ENCODE measurements at regions not wholly inside any gene's neighbourhood (a gene's known extent, or its start where the extent isn't known, plus 50 kb on each side); places are given as distances from the start of the nearest gene placed in this dataset.

DNA sequence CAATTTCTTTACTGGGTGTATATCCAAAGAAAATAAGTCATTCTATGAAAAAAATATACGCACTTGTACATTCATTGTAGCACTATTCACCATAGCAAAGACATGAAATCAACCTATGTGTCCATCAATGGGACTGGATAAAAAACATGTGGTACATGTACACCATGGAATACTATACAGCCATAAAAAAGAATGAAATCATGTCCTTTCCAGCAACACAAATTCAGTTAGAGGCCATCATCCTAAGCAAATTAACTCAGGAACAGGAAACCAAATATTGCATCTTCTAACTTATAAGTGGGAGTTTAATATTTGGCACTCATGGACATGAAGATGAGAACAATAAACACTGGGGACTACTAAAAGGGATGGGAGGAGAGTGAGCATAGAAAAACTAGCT is 325.7 kb downstream of the TGFB2 start:
- in situ Hi-C loops (cut with HindIII; ENCODE audit: low sequenced_read_pairs), result no loop called here

- in situ Hi-C loops (cut with HindIII; ENCODE audit: low sequenced_read_pairs), result no loop called here
Observed at GRCh38 chr1:218671573-218671972, 326.4 kb downstream of the TGFB2 start.

DNA sequence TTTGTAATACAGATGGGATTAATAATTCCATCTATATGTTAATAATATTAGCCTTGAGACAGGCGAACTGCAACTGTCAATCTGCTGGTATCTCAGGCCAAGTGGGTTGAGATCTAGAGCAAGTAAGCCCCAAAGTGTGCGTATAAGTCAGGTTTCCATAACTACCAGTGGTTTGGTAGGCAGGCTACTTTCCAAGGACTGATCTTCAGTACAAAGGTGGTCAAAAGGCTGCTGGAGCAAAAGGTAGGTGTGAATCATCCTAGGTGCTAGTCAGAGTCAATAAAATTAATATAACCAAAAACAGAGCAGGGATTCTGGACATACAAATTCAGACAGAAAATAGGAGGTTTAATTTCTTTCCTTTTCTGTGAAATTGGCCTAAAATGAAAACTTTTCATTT is 328.0 kb downstream of the TGFB2 start:
- in situ Hi-C loops (cut with HindIII; ENCODE audit: low sequenced_read_pairs), result no loop called here

- in situ Hi-C loops (cut with HindIII; ENCODE audit: low sequenced_read_pairs), result no loop called here
Observed at GRCh38 chr1:218674280-218674773, 329.2 kb downstream of the TGFB2 start.

DNA sequence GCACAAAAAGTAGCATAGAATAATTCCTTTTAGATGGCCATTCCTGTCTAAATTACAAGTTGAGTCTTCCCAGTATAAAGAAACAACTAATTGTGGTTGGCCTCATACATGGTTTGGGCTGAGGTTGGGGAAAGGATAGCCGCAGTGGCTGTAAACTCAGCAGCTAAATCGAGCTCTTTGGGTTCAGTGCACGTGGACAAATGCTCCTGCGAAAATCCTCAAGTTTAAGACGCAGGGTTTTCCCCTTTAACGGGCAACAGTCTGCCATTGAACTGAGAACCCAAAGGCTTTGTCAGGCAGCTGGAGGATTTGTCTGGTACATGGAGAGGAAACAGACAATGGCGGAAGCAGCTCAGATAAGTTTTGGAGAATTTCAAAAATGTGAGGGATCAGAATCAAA is 331.9 kb downstream of the TGFB2 start:
- in situ Hi-C loops (cut with HindIII; ENCODE audit: low sequenced_read_pairs), result no loop called here

GRCh38 chr1:218679391-218679790 is 334.3 kb downstream of the TGFB2 start:
- in situ Hi-C loops (cut with HindIII; ENCODE audit: low sequenced_read_pairs), result no loop called here

- in situ Hi-C loops (cut with HindIII; ENCODE audit: low sequenced_read_pairs), result no loop called here
Observed at GRCh38 chr1:218679988-218680748, 335.0 kb downstream of the TGFB2 start.

GRCh38 chr1:218683242-218683641 is 338.1 kb downstream of the TGFB2 start:
- in situ Hi-C loops (cut with HindIII; ENCODE audit: low sequenced_read_pairs), result no loop called here

- in situ Hi-C loops (cut with HindIII; ENCODE audit: low sequenced_read_pairs), result no loop called here
Observed at GRCh38 chr1:218686258-218686657, 341.1 kb downstream of the TGFB2 start.

DNA sequence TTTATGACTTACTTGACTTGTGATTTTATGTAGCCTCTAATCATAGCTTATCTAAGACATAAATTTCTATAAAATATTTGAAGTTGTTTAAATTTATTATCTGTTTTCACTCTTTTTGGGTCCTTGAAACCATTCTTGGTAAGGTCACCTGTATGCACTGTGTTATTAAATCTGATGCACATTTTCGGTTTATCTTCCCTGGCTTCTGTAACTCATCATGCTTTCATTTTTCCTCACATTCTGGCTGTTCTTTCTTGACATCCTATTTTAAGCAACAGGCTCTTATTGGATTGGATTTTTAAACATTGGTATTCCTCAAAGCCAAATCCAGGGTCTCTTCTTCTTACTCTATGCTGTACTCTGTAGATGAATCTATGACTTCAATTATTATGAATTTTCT is 341.6 kb downstream of the TGFB2 start:
- in situ Hi-C loops (cut with HindIII; ENCODE audit: low sequenced_read_pairs), result no loop called here

GRCh38 chr1:218692808-218693207 is 347.7 kb downstream of the TGFB2 start:
- in situ Hi-C loops (cut with HindIII; ENCODE audit: low sequenced_read_pairs), result no loop called here

GRCh38 chr1:218693599-218693998 is 348.5 kb downstream of the TGFB2 start:
- in situ Hi-C loops (cut with HindIII; ENCODE audit: low sequenced_read_pairs), result no loop called here

DNA sequence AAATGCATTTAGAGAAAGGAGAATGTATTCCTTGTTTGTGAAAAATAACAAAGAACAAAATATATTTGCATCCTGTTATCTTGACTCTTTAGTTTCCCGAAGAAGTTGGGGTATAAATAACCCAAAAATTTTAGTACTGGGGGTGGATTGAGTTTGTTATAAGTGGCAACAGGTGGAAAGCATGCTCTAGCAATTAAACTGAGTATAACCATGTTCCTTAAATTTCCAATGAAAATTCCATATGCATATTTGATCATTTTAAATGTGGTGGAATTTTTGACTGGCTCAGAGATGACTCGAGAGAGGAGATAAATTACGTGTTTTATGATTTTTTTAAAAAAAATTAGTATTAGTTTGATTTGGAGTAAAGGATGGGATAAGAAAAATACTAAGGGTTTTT is 348.9 kb downstream of the TGFB2 start:
- in situ Hi-C loops (cut with HindIII; ENCODE audit: low sequenced_read_pairs), result no loop called here

DNA sequence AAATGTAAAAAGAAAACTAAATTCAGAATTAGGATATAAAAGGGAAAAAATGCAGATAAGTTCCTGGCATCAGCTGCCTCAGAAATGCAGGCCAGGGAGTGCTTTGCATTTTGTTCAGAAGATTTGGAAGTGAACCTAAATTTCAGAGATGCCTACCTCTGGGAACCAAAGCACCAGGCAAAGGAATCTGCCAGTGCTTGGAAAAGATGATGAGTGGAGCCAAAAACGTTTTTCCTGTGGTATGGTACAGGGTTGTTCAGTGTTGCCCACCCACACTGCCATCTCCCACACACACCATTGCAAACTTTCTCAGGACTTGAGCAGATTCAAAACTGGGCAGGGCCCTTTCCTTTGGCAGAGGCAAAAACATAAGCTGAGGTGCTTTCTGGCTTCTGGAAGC is 349.5 kb downstream of the TGFB2 start:
- in situ Hi-C loops (cut with HindIII; ENCODE audit: low sequenced_read_pairs), result loop anchor here (5.0 kb wide), 1 partner anchor 32 kb away; no protein-coding TSS in a partner anchor

GRCh38 chr1:218695525-218695924 is 350.4 kb downstream of the TGFB2 start:
- in situ Hi-C loops (cut with HindIII; ENCODE audit: low sequenced_read_pairs), result loop anchor here (5.0 kb wide), 1 partner anchor 33 kb away; no protein-coding TSS in a partner anchor

GRCh38 chr1:218698141-218698540 is 353.0 kb downstream of the TGFB2 start:
- in situ Hi-C loops (cut with HindIII; ENCODE audit: low sequenced_read_pairs), result loop anchor here (5.0 kb wide), 1 partner anchor 36 kb away; no protein-coding TSS in a partner anchor

- in situ Hi-C loops (cut with HindIII; ENCODE audit: low sequenced_read_pairs), result loop anchor here (5.0 kb wide), 1 partner anchor 37 kb away; no protein-coding TSS in a partner anchor
Observed at GRCh38 chr1:218699421-218699820, 354.3 kb downstream of the TGFB2 start.

DNA sequence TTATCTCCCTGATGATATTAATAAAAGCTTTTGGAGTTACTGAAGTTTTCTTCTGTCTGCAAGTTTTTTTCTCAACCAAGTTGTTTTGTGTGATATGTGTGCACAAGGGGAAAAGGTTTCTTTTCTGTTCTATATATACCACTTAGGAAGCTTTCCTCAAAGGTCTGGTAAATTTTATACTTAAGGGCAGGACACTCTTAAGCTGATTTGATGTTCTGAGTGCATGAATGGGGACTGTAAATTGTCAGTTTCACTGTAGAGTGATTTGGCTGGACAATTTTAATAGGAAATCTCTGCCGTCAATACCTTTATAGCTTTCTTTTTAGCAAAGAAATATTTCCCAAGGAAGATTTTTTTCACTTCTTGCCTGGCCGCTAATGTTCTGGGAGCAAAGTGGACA is 354.7 kb downstream of the TGFB2 start:
- in situ Hi-C loops (cut with HindIII; ENCODE audit: low sequenced_read_pairs), result loop anchor here (5.0 kb wide), 1 partner anchor 38 kb away; no protein-coding TSS in a partner anchor

GRCh38 chr1:218700666-218701065 is 355.5 kb downstream of the TGFB2 start:
- in situ Hi-C loops (cut with HindIII; ENCODE audit: low sequenced_read_pairs), result no loop called here

- in situ Hi-C loops (cut with HindIII; ENCODE audit: low sequenced_read_pairs), result no loop called here
Observed at GRCh38 chr1:218701131-218701530, 356.0 kb downstream of the TGFB2 start.

GRCh38 chr1:218702775-218703174 is 357.6 kb downstream of the TGFB2 start:
- in situ Hi-C loops (cut with HindIII; ENCODE audit: low sequenced_read_pairs), result no loop called here

DNA sequence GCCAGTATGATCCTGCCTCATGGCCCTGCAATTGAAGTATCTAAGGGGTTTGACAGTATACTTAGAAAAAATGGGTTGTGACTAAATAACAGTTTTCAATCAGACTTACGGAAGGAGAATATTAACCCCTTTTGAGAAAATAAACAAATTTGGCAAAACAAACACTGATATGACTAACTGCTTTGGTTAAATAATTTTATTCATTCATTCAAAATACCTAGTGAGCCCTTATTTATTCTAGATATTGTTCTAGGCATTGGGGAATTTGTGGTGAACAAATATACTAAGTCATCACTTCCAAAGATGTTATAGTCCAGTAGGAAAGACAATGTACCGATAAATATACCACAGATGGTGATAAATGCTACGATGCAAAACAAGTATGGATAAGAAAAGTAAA is 358.7 kb downstream of the TGFB2 start:
- in situ Hi-C loops (cut with HindIII; ENCODE audit: low sequenced_read_pairs), result no loop called here

GRCh38 chr1:218705391-218705790 is 360.3 kb downstream of the TGFB2 start:
- in situ Hi-C loops (cut with HindIII; ENCODE audit: low sequenced_read_pairs), result no loop called here
